ENCODE measurements at regions not wholly inside any gene's neighbourhood (a gene's known extent, or its start where the extent isn't known, plus 50 kb on each side); places are given as distances from the start of the nearest gene placed in this dataset.

- TF ChIP-seq CTCF (IDR thresholded peaks at IDR 0.05 in 2 of 3, conservative IDR thresholded peaks at IDR 0.05 in 1 of 3; ENCODE audit: control insufficient read depth in 2 of 3, extremely low read depth in 1 of 3, insufficient read depth in 1 of 3, low read depth in 3 of 3, low read length in 3 of 3) (no peak), POLR2A (IDR thresholded peaks at IDR 0.05; ENCODE audit: low read depth, low read length) (no peak), POLR2AphosphoS5 (IDR thresholded peaks at IDR 0.05; ENCODE audit: low read length) (no peak), NFIC (IDR thresholded peaks at IDR 0.05; ENCODE audit: low read depth, low read length) (no peak), BRCA1 (IDR thresholded peaks at IDR 0.05; ENCODE audit: low read depth, low read length) (no peak), JUND (IDR thresholded peaks at IDR 0.05; ENCODE audit: low read depth, low read length) (no peak), EGR1 (IDR thresholded peaks at IDR 0.05; ENCODE audit: borderline replicate concordance in 1 of 2, low read depth in 2 of 2, low read length in 2 of 2) (no peak), BCL11A (IDR thresholded peaks at IDR 0.05; ENCODE audit: low read depth, low read length) (no peak), YY1 (IDR thresholded peaks at IDR 0.05; ENCODE audit: low read depth, low read length) (no peak), NFXL1 (IDR thresholded peaks at IDR 0.05; ENCODE audit: borderline replicate concordance) (no peak)
Measured at GRCh38 chr15:47529241-47529640, 188.1 kb upstream of the SEMA6D start.

Data from GM12878 (cell line).